Vagina (tissue), 2 donors: ENCODE measurements at regions not wholly inside any gene's neighbourhood (a gene's known extent, or its start where the extent isn't known, plus 50 kb on each side); places are given as distances from the start of the nearest gene placed in this dataset.
A peak's percentile ranks its signal among the peaks of the same experiment; 100 is the strongest.

Experiments
- DNase-seq, 2 donors: peaks; one replicate each; pipeline ENCODE4 v3.0.0-alpha.2; 2017; ENCODE audit errors: extremely low spot score in 2 of 2
- H3K27ac ChIP-seq: fragments of 200-600 bp; sonication (generic); one replicate; pipeline ENCODE4 v1.5.1; 2019
- H3K27me3 ChIP-seq: fragments of 200-600 bp; sonication (generic); one replicate; pipeline ENCODE4 v1.5.1; 2019
- H3K36me3 ChIP-seq, 2 donors: fragments of 200-600 bp; sonication (generic); one replicate each; pipeline ENCODE4 v1.5.1; 2017 to 2019
- H3K4me1 ChIP-seq: fragments of 200-600 bp; sonication (generic); one replicate; pipeline ENCODE4 v1.5.1; 2019
- H3K4me3 ChIP-seq, 2 donors: fragments of 200-600 bp; sonication (generic); 1 replicate in 1 of 2; 2 replicates in 1 of 2; pipeline ENCODE4 v1.5.1; 2016 to 2019
- H3K9me3 ChIP-seq: fragments of 200-600 bp; sonication (generic); one replicate; pipeline ENCODE4 v1.5.1; 2019
- POLR2A ChIP-seq, 2 donors: fragments of 450-650 bp; IDR thresholded peaks; one replicate each; pipeline ENCODE4 v1.6.1; 2017; ENCODE audit warnings: antibody characterized with exemption in 2 of 2, mild to moderate bottlenecking in 2 of 2, moderate library complexity in 2 of 2
- POLR2AphosphoS5 ChIP-seq, 2 donors: sonication (generic); formaldehyde crosslinking; IDR thresholded peaks; one replicate each; pipeline ENCODE4 v1.9.0; 2017; ENCODE audit warnings: antibody characterized with exemption in 2 of 2, mild to moderate bottlenecking in 2 of 2, low read depth in 1 of 2; ENCODE audit not compliant: insufficient read depth in 1 of 2
- intact Hi-C: fragments of 100-400 bp; cut with DNase I; formaldehyde crosslinking; loops from one replicate; pipeline ENCODE4 v1.15.1; 2023
- TF ChIP-seq, protein P1 (sequence below), 3 experiments: fragments of 450-650 bp in 2 of 3; fragments of 200-600 bp in 1 of 3; sonication (generic) in 1 of 3; IDR thresholded peaks; one replicate each; pipeline ENCODE4 v1.5.1; 2017 to 2019; ENCODE audit warnings: antibody characterized with exemption in 3 of 3, mild to moderate bottlenecking in 2 of 3, moderate library complexity in 2 of 3

DNA sequence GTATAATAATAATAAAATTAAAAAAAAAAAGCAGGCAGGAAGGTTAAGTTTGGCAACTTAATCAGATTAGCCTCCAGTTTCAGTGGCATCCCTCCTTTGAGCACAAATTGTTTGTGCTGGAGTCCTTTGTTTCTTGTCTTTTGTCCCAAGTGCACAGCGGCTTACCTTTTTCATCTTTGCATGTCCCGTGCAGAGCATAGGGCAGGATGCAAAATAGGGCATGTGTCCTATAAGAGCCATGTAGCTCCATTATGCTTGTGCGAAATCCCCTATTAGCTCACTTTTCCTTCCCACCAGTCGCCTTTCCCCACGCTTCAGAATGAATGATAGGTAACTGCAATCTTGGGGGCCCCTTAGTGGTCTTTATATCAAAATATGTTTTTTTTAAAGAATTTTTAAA lies 216.8 kb downstream of the TSN start:
- H3K4me1 ChIP-seq: peaks cover 30% of the 10 kb centered on the region
- intact Hi-C loops: no loop called here
- DNase-seq: no peak
- H3K27me3 ChIP-seq: no peaks in the 10 kb centered on the region
- H3K27ac ChIP-seq: no peak overlapping the region
- H3K36me3 ChIP-seq: no peaks in the 10 kb centered on the region
- no peak overlapping the region for H3K4me3 ChIP-seq
- no peak for TF ChIP-seq POLR2A (IDR thresholded peaks at IDR 0.05)
- no peak for TF ChIP-seq POLR2AphosphoS5 (IDR thresholded peaks at IDR 0.05; ENCODE audit: insufficient read depth in 1 of 2, low read depth in 1 of 2)
- TF ChIP-seq, protein P1, sequence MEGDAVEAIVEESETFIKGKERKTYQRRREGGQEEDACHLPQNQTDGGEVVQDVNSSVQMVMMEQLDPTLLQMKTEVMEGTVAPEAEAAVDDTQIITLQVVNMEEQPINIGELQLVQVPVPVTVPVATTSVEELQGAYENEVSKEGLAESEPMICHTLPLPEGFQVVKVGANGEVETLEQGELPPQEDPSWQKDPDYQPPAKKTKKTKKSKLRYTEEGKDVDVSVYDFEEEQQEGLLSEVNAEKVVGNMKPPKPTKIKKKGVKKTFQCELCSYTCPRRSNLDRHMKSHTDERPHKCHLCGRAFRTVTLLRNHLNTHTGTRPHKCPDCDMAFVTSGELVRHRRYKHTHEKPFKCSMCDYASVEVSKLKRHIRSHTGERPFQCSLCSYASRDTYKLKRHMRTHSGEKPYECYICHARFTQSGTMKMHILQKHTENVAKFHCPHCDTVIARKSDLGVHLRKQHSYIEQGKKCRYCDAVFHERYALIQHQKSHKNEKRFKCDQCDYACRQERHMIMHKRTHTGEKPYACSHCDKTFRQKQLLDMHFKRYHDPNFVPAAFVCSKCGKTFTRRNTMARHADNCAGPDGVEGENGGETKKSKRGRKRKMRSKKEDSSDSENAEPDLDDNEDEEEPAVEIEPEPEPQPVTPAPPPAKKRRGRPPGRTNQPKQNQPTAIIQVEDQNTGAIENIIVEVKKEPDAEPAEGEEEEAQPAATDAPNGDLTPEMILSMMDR (IDR thresholded peaks at IDR 0.05): no peak
- H3K9me3 ChIP-seq: no peaks in the 10 kb centered on the region

DNA sequence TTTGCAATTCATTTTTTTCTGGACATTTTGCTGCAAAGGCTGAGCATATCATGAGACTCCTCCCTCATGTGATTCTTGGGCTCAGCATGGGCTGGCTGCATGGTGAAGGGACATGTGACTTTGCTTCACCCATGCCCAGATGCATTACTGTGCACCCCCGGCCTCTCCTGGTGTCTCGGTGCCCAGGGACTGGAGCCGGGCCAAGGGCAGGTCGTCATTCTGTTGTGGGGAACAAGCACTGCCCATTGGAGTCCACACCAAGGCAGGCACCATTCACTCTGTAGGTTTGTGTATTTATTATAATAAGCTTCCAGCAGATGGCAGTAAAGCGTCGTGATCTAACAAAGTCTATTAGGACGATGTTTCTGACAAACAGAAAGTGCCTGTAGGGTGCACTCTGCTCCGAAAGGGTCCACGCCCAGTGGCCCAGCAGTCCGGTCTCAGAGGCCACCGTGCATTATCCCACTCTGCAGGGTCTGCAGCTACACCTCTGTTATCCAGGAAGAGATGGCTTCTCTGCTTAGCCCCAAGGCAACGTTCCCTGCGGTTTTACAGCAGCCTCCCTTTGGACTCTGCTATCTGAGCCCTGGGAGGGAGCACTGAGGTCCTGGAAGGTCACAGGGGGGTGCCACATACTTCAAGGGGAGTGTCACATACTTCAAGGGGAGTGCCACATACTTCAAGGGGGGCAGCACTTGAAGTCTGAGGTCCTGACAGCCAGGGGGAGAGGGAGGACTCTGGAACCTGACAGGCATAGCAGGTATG lies 219.6 kb downstream of the TSN start:
- H3K4me1 ChIP-seq: peaks cover 22% of the 10 kb centered on the region
- intact Hi-C loops: no loop called here
- H3K27me3 ChIP-seq: no peaks in the 10 kb centered on the region
- no peak overlapping the region for H3K27ac ChIP-seq
- TF ChIP-seq, protein P1 (IDR thresholded peaks at IDR 0.05): peak; percentile 27 to 46 (median 36)
- TF ChIP-seq POLR2AphosphoS5 (IDR thresholded peaks at IDR 0.05; ENCODE audit: insufficient read depth in 1 of 2, low read depth in 1 of 2) (no peak), POLR2A (IDR thresholded peaks at IDR 0.05) (no peak)
- DNase-seq: no peak
- H3K4me3 ChIP-seq: peak overlapping the region; percentile 25 to 33
- no peaks in the 10 kb centered on the region for H3K36me3 ChIP-seq
- no peaks in the 10 kb centered on the region for H3K9me3 ChIP-seq

GRCh38 chr2:121976926-121977325 lies 221.5 kb downstream of the TSN start:
- no peak for DNase-seq
- Histone ChIP-seq H3K9me3 (no peaks in the 10 kb centered on the region), H3K4me1 (peaks cover 16% of the 10 kb centered on the region), H3K4me3 (no peak overlapping the region), H3K27me3 (no peaks in the 10 kb centered on the region), H3K36me3 (no peaks in the 10 kb centered on the region), H3K27ac (peak overlapping the region; percentile 19)
- intact Hi-C loops: no loop called here
- TF ChIP-seq POLR2A (IDR thresholded peaks at IDR 0.05) (no peak), POLR2AphosphoS5 (IDR thresholded peaks at IDR 0.05; ENCODE audit: insufficient read depth in 1 of 2, low read depth in 1 of 2) (no peak)
- TF ChIP-seq, protein P1 (IDR thresholded peaks at IDR 0.05): no peak

- no peaks in the 10 kb centered on the region for H3K9me3 ChIP-seq
- intact Hi-C loops: no loop called here
These were observed 221.9 kb downstream of the TSN start for GRCh38 chr2:121977326-121977725.

GRCh38 chr2:121992700-121993099 lies 237.2 kb downstream of the TSN start:
- Histone ChIP-seq H3K36me3 (no peaks in the 10 kb centered on the region), H3K27me3 (no peaks in the 10 kb centered on the region), H3K27ac (no peak overlapping the region), H3K9me3 (no peaks in the 10 kb centered on the region), H3K4me1 (no peaks in the 10 kb centered on the region), H3K4me3 (no peak overlapping the region)
- peak in 1 of 2 donors; percentile 82 for DNase-seq
- intact Hi-C loops: no loop called here
- no peak for TF ChIP-seq POLR2A (IDR thresholded peaks at IDR 0.05)
- TF ChIP-seq POLR2AphosphoS5 (IDR thresholded peaks at IDR 0.05; ENCODE audit: insufficient read depth in 1 of 2, low read depth in 1 of 2): no peak
- TF ChIP-seq, protein P1 (IDR thresholded peaks at IDR 0.05): no peak

More at GRCh38 chr2:121977326-121977725, 221.9 kb downstream of the TSN start:
- Histone ChIP-seq H3K27me3 (no peaks in the 10 kb centered on the region), H3K36me3 (no peaks in the 10 kb centered on the region), H3K27ac (no peak overlapping the region), H3K4me3 (no peak overlapping the region), H3K4me1 (peaks cover 16% of the 10 kb centered on the region)
- no peak for DNase-seq
- TF ChIP-seq, protein P1 (IDR thresholded peaks at IDR 0.05): no peak
- TF ChIP-seq POLR2A (IDR thresholded peaks at IDR 0.05): no peak
- no peak for TF ChIP-seq POLR2AphosphoS5 (IDR thresholded peaks at IDR 0.05; ENCODE audit: insufficient read depth in 1 of 2, low read depth in 1 of 2)
